GM18505 (cell line): ENCODE measurements at regions not wholly inside any gene's neighbourhood (a gene's known extent, or its start where the extent isn't known, plus 50 kb on each side); places are given as distances from the start of the nearest gene placed in this dataset.

Experiments used
- ATAC-seq: cut with Tn5 transposase; IDR thresholded peaks from one replicate; pipeline ENCODE4 v1.9.1; 2021; ENCODE audit not compliant: unreplicated experiment
- POLR2A ChIP-seq: IDR thresholded peaks from 4 replicates; pipeline ENCODE4 v1.6.1; 2011; ENCODE audit warnings: borderline replicate concordance; ENCODE audit not compliant: insufficient read depth, insufficient read length; ENCODE audit errors: extremely low read depth

- no peak for TF ChIP-seq POLR2A
- ATAC-seq: no peak
Observed at GRCh38 chr3:175932586-175932985, 1073.5 kb downstream of the NAALADL2 start.

GRCh38 chr3:175919133-175919532 lies 1060.0 kb downstream of the NAALADL2 start:
- ATAC-seq: no peak
- TF ChIP-seq POLR2A: no peak

- no peak for TF ChIP-seq POLR2A
- ATAC-seq: no peak
Observed at GRCh38 chr3:175916191-175916934, 1057.2 kb downstream of the NAALADL2 start.

GRCh38 chr3:175914785-175915184 lies 1055.7 kb downstream of the NAALADL2 start:
- no peak for ATAC-seq
- no peak for TF ChIP-seq POLR2A

GRCh38 chr3:175913286-175913685 lies 1054.2 kb downstream of the NAALADL2 start:
- ATAC-seq: no peak
- no peak for TF ChIP-seq POLR2A

GRCh38 chr3:175911937-175912336 lies 1052.8 kb downstream of the NAALADL2 start:
- no peak for TF ChIP-seq POLR2A
- ATAC-seq: no peak

GRCh38 chr3:175902226-175902625 lies 1043.1 kb downstream of the NAALADL2 start:
- ATAC-seq: no peak
- TF ChIP-seq POLR2A: no peak

- ATAC-seq: no peak
- no peak for TF ChIP-seq POLR2A
Observed at GRCh38 chr3:175898194-175898593, 1039.1 kb downstream of the NAALADL2 start.

GRCh38 chr3:175896655-175897054 lies 1037.5 kb downstream of the NAALADL2 start:
- no peak for ATAC-seq
- no peak for TF ChIP-seq POLR2A

GRCh38 chr3:175895731-175896130 lies 1036.6 kb downstream of the NAALADL2 start:
- no peak for ATAC-seq

GRCh38 chr3:175893566-175893965 lies 1034.4 kb downstream of the NAALADL2 start:
- no peak for TF ChIP-seq POLR2A
- no peak for ATAC-seq

More at GRCh38 chr3:175895731-175896130, 1036.6 kb downstream of the NAALADL2 start:
- TF ChIP-seq POLR2A: no peak

- no peak for TF ChIP-seq POLR2A
- no peak for ATAC-seq
Observed at GRCh38 chr3:175890066-175890465, 1030.9 kb downstream of the NAALADL2 start.

- no peak for TF ChIP-seq POLR2A
- no peak for ATAC-seq
Observed at GRCh38 chr3:175885231-175885766, 1026.2 kb downstream of the NAALADL2 start.

GRCh38 chr3:175879417-175879816 lies 1020.3 kb downstream of the NAALADL2 start:
- no peak for TF ChIP-seq POLR2A
- ATAC-seq: no peak
